ENCODE measurements at regions not wholly inside any gene's neighbourhood (a gene's known extent, or its start where the extent isn't known, plus 50 kb on each side); places are given as distances from the start of the nearest gene placed in this dataset.
"Not testable (repeated sequence)": the region's sequence is repeated elsewhere in the genome, so short reads cannot be mapped to it uniquely, and the experiment has no call there.

DNA sequence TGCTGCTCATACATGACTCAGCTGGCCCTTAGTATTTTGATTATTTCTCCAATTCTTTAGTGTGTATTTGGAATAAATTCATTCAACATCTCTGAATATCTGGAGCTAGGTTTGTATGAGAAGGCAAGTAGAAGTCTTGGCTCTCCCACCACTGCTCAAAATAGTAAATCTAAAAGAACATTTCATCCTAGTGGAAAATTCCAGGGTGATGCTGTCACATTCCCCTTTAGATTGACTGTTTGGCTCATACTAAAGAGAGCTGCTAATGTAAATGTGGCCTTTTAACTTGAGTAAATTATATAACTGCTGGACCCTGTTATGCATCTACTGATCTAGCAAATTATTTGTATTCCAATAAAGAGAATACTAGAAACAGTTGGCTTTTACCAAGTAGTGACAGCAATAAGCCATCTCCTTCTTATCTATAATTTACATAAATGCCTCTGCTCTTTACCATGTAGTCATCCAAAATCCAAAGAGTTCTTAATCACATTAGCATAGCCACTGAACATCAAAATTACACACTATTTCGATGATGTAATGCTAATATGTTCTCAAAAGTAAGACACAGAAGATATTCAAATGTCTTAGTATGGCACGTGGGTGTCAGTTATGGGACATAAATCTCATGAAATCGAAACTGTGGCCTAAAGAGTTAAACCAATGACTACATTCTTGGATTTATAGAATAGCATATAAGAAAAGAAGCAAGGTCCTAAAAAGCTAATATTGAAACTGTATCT is 86.9 kb upstream of the KCND2 start:
- no peak for DNase-seq (ENCODE audit: low read depth)
- H3K4me3 ChIP-seq (ENCODE audit: low read length): no peak overlapping the region
- TF ChIP-seq, protein P1, sequence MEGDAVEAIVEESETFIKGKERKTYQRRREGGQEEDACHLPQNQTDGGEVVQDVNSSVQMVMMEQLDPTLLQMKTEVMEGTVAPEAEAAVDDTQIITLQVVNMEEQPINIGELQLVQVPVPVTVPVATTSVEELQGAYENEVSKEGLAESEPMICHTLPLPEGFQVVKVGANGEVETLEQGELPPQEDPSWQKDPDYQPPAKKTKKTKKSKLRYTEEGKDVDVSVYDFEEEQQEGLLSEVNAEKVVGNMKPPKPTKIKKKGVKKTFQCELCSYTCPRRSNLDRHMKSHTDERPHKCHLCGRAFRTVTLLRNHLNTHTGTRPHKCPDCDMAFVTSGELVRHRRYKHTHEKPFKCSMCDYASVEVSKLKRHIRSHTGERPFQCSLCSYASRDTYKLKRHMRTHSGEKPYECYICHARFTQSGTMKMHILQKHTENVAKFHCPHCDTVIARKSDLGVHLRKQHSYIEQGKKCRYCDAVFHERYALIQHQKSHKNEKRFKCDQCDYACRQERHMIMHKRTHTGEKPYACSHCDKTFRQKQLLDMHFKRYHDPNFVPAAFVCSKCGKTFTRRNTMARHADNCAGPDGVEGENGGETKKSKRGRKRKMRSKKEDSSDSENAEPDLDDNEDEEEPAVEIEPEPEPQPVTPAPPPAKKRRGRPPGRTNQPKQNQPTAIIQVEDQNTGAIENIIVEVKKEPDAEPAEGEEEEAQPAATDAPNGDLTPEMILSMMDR (conservative IDR thresholded peaks at IDR 0.05; ENCODE audit: low read length): no peak

- TF ChIP-seq, protein P1 (conservative IDR thresholded peaks at IDR 0.05; ENCODE audit: low read length): no peak
- no peak overlapping the region for H3K4me3 ChIP-seq (ENCODE audit: low read length)
- no peak for DNase-seq (ENCODE audit: low read depth)
Measured at GRCh38 chr7:120186688-120187087, 86.3 kb upstream of the KCND2 start.

DNA sequence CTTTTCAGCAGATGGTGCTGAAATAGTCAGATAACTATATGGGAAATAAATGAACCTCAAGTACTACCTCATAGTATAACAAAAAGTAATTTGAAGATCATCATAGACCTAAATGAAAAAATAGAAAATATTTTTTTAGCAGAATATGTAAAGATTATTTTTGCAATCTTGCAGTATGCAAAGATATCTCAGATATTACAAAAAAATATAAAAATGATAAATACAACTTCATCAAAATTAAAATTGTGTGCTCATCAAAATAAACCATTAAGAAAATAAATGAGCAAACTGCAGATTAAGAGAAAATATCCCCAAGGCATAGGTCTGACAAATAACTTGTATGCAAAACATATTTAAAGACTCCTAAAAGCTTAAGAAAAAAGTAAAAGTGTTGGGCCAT is 83.4 kb upstream of the KCND2 start:
- no peak for DNase-seq (ENCODE audit: low read depth)
- TF ChIP-seq, protein P1 (conservative IDR thresholded peaks at IDR 0.05; ENCODE audit: low read length): no peak
- no peak overlapping the region for H3K4me3 ChIP-seq (ENCODE audit: low read length)

GRCh38 chr7:120190109-120190508 is 82.9 kb upstream of the KCND2 start:
- no peak for DNase-seq (ENCODE audit: low read depth)
- no peak overlapping the region for H3K4me3 ChIP-seq (ENCODE audit: low read length)
- TF ChIP-seq, protein P1 (conservative IDR thresholded peaks at IDR 0.05; ENCODE audit: low read length): no peak

GRCh38 chr7:120190566-120190965 is 82.4 kb upstream of the KCND2 start:
- H3K4me3 ChIP-seq (ENCODE audit: low read length): no peak overlapping the region
- no peak for DNase-seq (ENCODE audit: low read depth)
- TF ChIP-seq, protein P1 (conservative IDR thresholded peaks at IDR 0.05; ENCODE audit: low read length): no peak

DNA sequence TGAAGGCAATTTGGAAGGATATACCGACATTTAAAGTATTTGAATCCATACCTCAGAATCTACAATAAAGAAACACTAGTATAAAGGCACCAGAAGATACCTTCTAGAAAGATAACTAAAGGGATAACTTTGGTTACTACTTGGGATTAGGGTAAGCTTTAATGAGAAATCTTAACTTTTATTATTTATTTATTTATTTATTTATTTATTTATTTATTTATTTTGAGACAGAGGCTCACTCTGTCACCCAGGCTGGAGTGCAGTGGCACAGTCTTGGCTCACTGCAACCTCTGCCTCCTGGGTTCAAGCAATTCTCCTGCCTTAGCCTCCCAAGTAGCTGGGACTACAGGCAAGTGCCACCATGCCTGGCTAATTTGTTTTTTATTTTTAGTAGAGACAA is 81.6 kb upstream of the KCND2 start:
- not testable (repeated sequence) for H3K4me3 ChIP-seq (ENCODE audit: low read length); DNase-seq (ENCODE audit: low read depth)

GRCh38 chr7:120201290-120201689 is 71.7 kb upstream of the KCND2 start:
- no peak overlapping the region for H3K4me3 ChIP-seq (ENCODE audit: low read length)
- DNase-seq (ENCODE audit: low read depth): no peak
- TF ChIP-seq, protein P1 (conservative IDR thresholded peaks at IDR 0.05; ENCODE audit: low read length): no peak
